ENCODE measurements at regions not wholly inside any gene's neighbourhood (a gene's known extent, or its start where the extent isn't known, plus 50 kb on each side); places are given as distances from the start of the nearest gene placed in this dataset.

DNA sequence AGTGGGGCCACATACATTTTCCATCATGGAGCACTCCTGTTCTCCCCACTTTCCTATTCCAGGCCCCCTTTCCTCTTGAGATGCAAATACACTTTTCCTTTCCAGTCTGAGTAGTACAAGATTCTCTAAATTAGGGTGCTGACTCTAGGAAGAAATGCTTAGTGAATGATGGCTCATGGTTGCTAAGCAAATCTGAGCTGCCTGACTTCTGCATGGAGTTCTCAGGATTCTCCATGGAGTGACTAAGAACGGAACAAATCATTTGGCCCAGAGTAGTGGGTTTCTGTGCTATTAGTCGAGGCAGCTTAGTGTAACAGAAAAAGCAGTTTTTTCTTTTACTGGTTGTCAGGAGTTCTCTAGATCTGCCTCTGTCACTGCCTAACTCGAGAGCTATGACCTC lies 65.4 kb upstream of the NTM start:
- no peak overlapping the region for H2BK20ac ChIP-seq (ENCODE audit: low read depth, low read length, poor library complexity, severe bottlenecking)
- no peak overlapping the region for H3K23ac ChIP-seq (ENCODE audit: insufficient read length, low read depth, low read length)
- no peak overlapping the region for H2BK5ac ChIP-seq (ENCODE audit: insufficient read length, low read length)
- H3T11ph ChIP-seq (ENCODE audit: low read length), result no peak overlapping the region
- TF ChIP-seq, protein P1, sequence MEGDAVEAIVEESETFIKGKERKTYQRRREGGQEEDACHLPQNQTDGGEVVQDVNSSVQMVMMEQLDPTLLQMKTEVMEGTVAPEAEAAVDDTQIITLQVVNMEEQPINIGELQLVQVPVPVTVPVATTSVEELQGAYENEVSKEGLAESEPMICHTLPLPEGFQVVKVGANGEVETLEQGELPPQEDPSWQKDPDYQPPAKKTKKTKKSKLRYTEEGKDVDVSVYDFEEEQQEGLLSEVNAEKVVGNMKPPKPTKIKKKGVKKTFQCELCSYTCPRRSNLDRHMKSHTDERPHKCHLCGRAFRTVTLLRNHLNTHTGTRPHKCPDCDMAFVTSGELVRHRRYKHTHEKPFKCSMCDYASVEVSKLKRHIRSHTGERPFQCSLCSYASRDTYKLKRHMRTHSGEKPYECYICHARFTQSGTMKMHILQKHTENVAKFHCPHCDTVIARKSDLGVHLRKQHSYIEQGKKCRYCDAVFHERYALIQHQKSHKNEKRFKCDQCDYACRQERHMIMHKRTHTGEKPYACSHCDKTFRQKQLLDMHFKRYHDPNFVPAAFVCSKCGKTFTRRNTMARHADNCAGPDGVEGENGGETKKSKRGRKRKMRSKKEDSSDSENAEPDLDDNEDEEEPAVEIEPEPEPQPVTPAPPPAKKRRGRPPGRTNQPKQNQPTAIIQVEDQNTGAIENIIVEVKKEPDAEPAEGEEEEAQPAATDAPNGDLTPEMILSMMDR (conservative IDR thresholded peaks at IDR 0.05), result no peak
- no peak overlapping the region for H2BK12ac ChIP-seq (ENCODE audit: insufficient read length, low read depth, low read length)
- Mint-ChIP-seq H3K27me3 (ENCODE audit: low read depth) (no peaks in the 10 kb centered on the region), H3K9me3 (no peaks in the 10 kb centered on the region), H3K27ac (peak overlapping the region in 1 of 3 experiments; percentile 20; a peak in 1 of 7 replicates), H3K36me3 (ENCODE audit: insufficient read depth in 1 of 3, low read depth in 3 of 3) (peaks cover 13 to 20% (median 14%) of the 10 kb centered on the region in 3 experiments), H3K4me1 (no peaks in the 10 kb centered on the region; a peak in 1 of 4 replicates), H3K4me3 (no peak overlapping the region)
- H3K4me2 ChIP-seq (ENCODE audit: insufficient read depth, insufficient read length, low read length), result no peak overlapping the region
- H3K18ac ChIP-seq (ENCODE audit: insufficient read length, low read depth, low read length), result no peak overlapping the region
- H3K4ac ChIP-seq (ENCODE audit: low read depth, low read length), result no peak overlapping the region
- no peak overlapping the region for H2BK120ac ChIP-seq (ENCODE audit: low read depth, low read length, poor library complexity, severe bottlenecking)
- no peaks in the 10 kb centered on the region for H4K20me1 ChIP-seq (ENCODE audit: control insufficient read depth, insufficient read depth, insufficient read length)
- no peak overlapping the region for H3K56ac ChIP-seq (ENCODE audit: insufficient read length, low read depth, low read length)
- H4K91ac ChIP-seq (ENCODE audit: insufficient read length, low read depth, low read length), result no peak overlapping the region
- no peaks in the 10 kb centered on the region for H3K79me1 ChIP-seq (ENCODE audit: insufficient read depth, low read depth, low read length, poor library complexity, severe bottlenecking)
- H3K9me3 ChIP-seq (ENCODE audit: control insufficient read depth, low read depth, low read length), result no peaks in the 10 kb centered on the region
- H3K9ac ChIP-seq (ENCODE audit: extremely low read depth, insufficient read length, low read length), result no peak overlapping the region
- no peak overlapping the region for H3K27ac ChIP-seq (ENCODE audit: insufficient read length, low read depth, low read length)
- no peak overlapping the region for H2AK5ac ChIP-seq (ENCODE audit: insufficient read length, low read length)
- DNase-seq, result no peak
- H4K8ac ChIP-seq (replicated peaks; ENCODE audit: insufficient read length, low read depth, low read length), result no peak overlapping the region
- H3K23me2 ChIP-seq (ENCODE audit: insufficient read length, low read depth, low read length, poor library complexity, severe bottlenecking), result no peaks in the 10 kb centered on the region
- H3K27me3 ChIP-seq (ENCODE audit: insufficient read depth, low read length), result no peaks in the 10 kb centered on the region
- H3K14ac ChIP-seq (ENCODE audit: insufficient read depth, low read length), result no peak overlapping the region
- H3K79me2 ChIP-seq (ENCODE audit: insufficient read depth, low read length), result no peaks in the 10 kb centered on the region
- no peak overlapping the region for H2AFZ ChIP-seq (ENCODE audit: low read length)
- H3K4me1 ChIP-seq (ENCODE audit: insufficient read depth, low read length), result no peaks in the 10 kb centered on the region
- WGBS (ENCODE audit: extremely low coverage, insufficient read length, low lambda C conversion rate), result no CpG with 5 or more reads among the region's 3 CpGs
- no peak overlapping the region for H2BK15ac ChIP-seq (ENCODE audit: low read depth, low read length)
- no peak overlapping the region for H4K5ac ChIP-seq (ENCODE audit: insufficient read length, low read depth, low read length)

Data from H9 (cell line).